Liver (tissue), 8 donors: ENCODE measurements at regions not wholly inside any gene's neighbourhood (a gene's known extent, or its start where the extent isn't known, plus 50 kb on each side); places are given as distances from the start of the nearest gene placed in this dataset.
A peak's percentile ranks its signal among the peaks of the same experiment; 100 is the strongest.

Source experiments
- DNase-seq: peaks from one replicate; pipeline ENCODE4 v3.0.0-alpha.2; 2017; ENCODE audit warnings: low spot score
- H3K27ac ChIP-seq, 2 donors: one replicate each; pipeline ENCODE4 v1.7.0; 2013; ENCODE audit warnings: inconsistent platforms in 2 of 2, low read length in 2 of 2, control low read depth in 1 of 2, low read depth in 1 of 2, mild to moderate bottlenecking in 1 of 2
- H3K27me3 ChIP-seq, 4 donors: one replicate each; pipeline versions ENCODE4 v1.6.1 to v1.7.0; 2013; ENCODE audit warnings: low read length in 3 of 4, inconsistent platforms in 1 of 4, mild to moderate bottlenecking in 1 of 4, moderate library complexity in 1 of 4; ENCODE audit not compliant: control insufficient read depth in 4 of 4, insufficient read depth in 4 of 4
- H3K36me3 ChIP-seq, 4 donors: one replicate each; pipeline versions ENCODE4 v1.6.1 to v1.7.0; 2013; ENCODE audit warnings: low read length in 3 of 4, mild to moderate bottlenecking in 3 of 4, low read depth in 1 of 4, moderate library complexity in 1 of 4; ENCODE audit not compliant: control insufficient read depth in 4 of 4, insufficient read depth in 3 of 4
- H3K4me1 ChIP-seq, 4 donors: one replicate each; pipeline versions ENCODE4 v1.6.1 to v1.7.0; 2013; ENCODE audit warnings: low read length in 3 of 4, mild to moderate bottlenecking in 3 of 4, moderate library complexity in 1 of 4; ENCODE audit not compliant: control insufficient read depth in 4 of 4, insufficient read depth in 4 of 4
- H3K4me3 ChIP-seq, 3 donors: one replicate each; pipeline versions ENCODE4 v1.6.1 to v1.7.0; 2013; ENCODE audit warnings: low read length in 3 of 3, control low read depth in 1 of 3, low read depth in 1 of 3, mild to moderate bottlenecking in 1 of 3
- H3K9ac ChIP-seq, 2 donors: one replicate each; pipeline ENCODE4 v1.7.0; 2013; ENCODE audit warnings: low read length in 2 of 2, mild to moderate bottlenecking in 2 of 2, moderate library complexity in 2 of 2, control low read depth in 1 of 2, low read depth in 1 of 2
- H3K9me3 ChIP-seq, 4 donors: one replicate each; pipeline versions ENCODE4 v1.6.1 to v1.7.0; 2013; ENCODE audit warnings: low read length in 3 of 4; ENCODE audit not compliant: control insufficient read depth in 4 of 4
- ATF3 ChIP-seq: IDR thresholded peaks from 2 replicates; pipeline ENCODE4 v1.6.1; 2016; ENCODE audit warnings: antibody characterized with exemption
- CTCF ChIP-seq: fragments of 150-350 bp; IDR thresholded peaks from 2 replicates; pipeline ENCODE4 v1.5.1; 2017; ENCODE audit warnings: improper control_type of control experiment, low read depth, low read length; ENCODE audit not compliant: missing input control
- FOXA1 ChIP-seq: IDR thresholded peaks from 2 replicates; pipeline ENCODE4 v1.6.1; 2016; ENCODE audit warnings: antibody characterized with exemption
- GABPA ChIP-seq, 2 donors: IDR thresholded peaks in 1 of 2; conservative IDR thresholded peaks in 1 of 2; 2 replicates each; pipeline ENCODE4 v1.6.1; 2016; ENCODE audit warnings: antibody characterized with exemption in 2 of 2, mild to moderate bottlenecking in 1 of 2, moderate library complexity in 1 of 2
- HNF4A ChIP-seq, 2 donors: conservative IDR thresholded peaks; 2 replicates each; pipeline ENCODE4 v1.6.1; 2016; ENCODE audit warnings: antibody characterized with exemption in 2 of 2, mild to moderate bottlenecking in 2 of 2
- JUND ChIP-seq, 2 donors: IDR thresholded peaks; 2 replicates each; pipeline ENCODE4 v1.6.1; 2016; ENCODE audit warnings: antibody characterized with exemption in 2 of 2
- NR2F2 ChIP-seq: IDR thresholded peaks from 2 replicates; pipeline ENCODE4 v1.6.1; 2016; ENCODE audit warnings: antibody characterized with exemption
- RAD21 ChIP-seq, 2 donors: IDR thresholded peaks; 2 replicates each; pipeline ENCODE4 v1.6.1; 2016; ENCODE audit warnings: antibody characterized with exemption in 2 of 2, mild to moderate bottlenecking in 2 of 2
- REST ChIP-seq: IDR thresholded peaks from 2 replicates; pipeline ENCODE4 v1.6.1; 2016; ENCODE audit warnings: antibody characterized with exemption, mild to moderate bottlenecking
- RXRA ChIP-seq, 2 donors: IDR thresholded peaks; 2 replicates each; pipeline ENCODE4 v1.6.1; 2017 to 2018; ENCODE audit warnings: antibody characterized with exemption in 2 of 2, mild to moderate bottlenecking in 1 of 2
- TAF1 ChIP-seq: conservative IDR thresholded peaks from 2 replicates; pipeline ENCODE4 v1.6.1; 2016; ENCODE audit warnings: antibody characterized with exemption, mild to moderate bottlenecking
- YY1 ChIP-seq: IDR thresholded peaks from 2 replicates; pipeline ENCODE4 v1.6.1; 2016; ENCODE audit warnings: antibody characterized with exemption, mild to moderate bottlenecking
- WGBS: extraction: QIAGEN DNeasy Blood & Tissue Kit; methylation state at CpG from one replicate; pipeline ENCODE4 v1.1.7; 2013; 5-methylcytosine and 5-hydroxymethylcytosine counted together
- donor health status: healthy.
- donor health status: healthy.
- donor health status: healthy.
- donor health status: healthy.
- donor health status: healthy.

GRCh38 chr1:163673759-163674151 lies 352.0 kb downstream of the NUF2 start:
- 47% methylated on average over 8 of the region's 8 CpGs for WGBS
- H3K9ac ChIP-seq, result no peak overlapping the region
- H3K36me3 ChIP-seq, result no peaks in the 10 kb centered on the region
- H3K4me3 ChIP-seq, result no peak overlapping the region
- TF ChIP-seq FOXA1 (no peak), NR2F2 (peak; percentile 84), RXRA (IDR thresholded peaks at IDR 0.05) (peak; percentile 30 to 55)
- no peaks in the 10 kb centered on the region for H3K9me3 ChIP-seq
- H3K27me3 ChIP-seq, result no peaks in the 10 kb centered on the region
- H3K4me1 ChIP-seq, result no peaks in the 10 kb centered on the region
- no peak overlapping the region for H3K27ac ChIP-seq
- no peak for DNase-seq

- WGBS, result 90% methylated on average over 1 of the region's 1 CpG
- Histone ChIP-seq H3K4me1 (no peaks in the 10 kb centered on the region), H3K9ac (no peak overlapping the region), H3K9me3 (no peaks in the 10 kb centered on the region), H3K27ac (no peak overlapping the region), H3K4me3 (no peak overlapping the region), H3K27me3 (no peaks in the 10 kb centered on the region), H3K36me3 (no peaks in the 10 kb centered on the region)
- no peak for DNase-seq
- TF ChIP-seq REST, result no peak
- TF ChIP-seq YY1, result no peak
- TF ChIP-seq ATF3, result no peak
- TF ChIP-seq HNF4A (conservative IDR thresholded peaks at IDR 0.05), result no peak
- no peak for TF ChIP-seq JUND (IDR thresholded peaks at IDR 0.05)
Measured at GRCh38 chr1:163674236-163674635, 352.5 kb downstream of the NUF2 start.

GRCh38 chr1:163684785-163685184 lies 363.0 kb downstream of the NUF2 start:
- peaks cover 0 to 18% (median 2%) of the 10 kb centered on the region in 4 donors for H3K9me3 ChIP-seq
- H3K9ac ChIP-seq, result no peak overlapping the region
- H3K27ac ChIP-seq, result no peak overlapping the region
- no peak overlapping the region for H3K4me3 ChIP-seq
- no peak for DNase-seq
- 80% methylated on average over 1 of the region's 1 CpG for WGBS
- H3K4me1 ChIP-seq, result no peaks in the 10 kb centered on the region
- no peaks in the 10 kb centered on the region for H3K27me3 ChIP-seq
- TF ChIP-seq YY1 (no peak), REST (no peak), RXRA (IDR thresholded peaks at IDR 0.05) (no peak), CTCF (no peak), GABPA (IDR thresholded peaks at IDR 0.05 in 1 of 2, conservative IDR thresholded peaks at IDR 0.05 in 1 of 2) (no peak), ATF3 (no peak), RAD21 (IDR thresholded peaks at IDR 0.05) (no peak), TAF1 (no peak)
- no peaks in the 10 kb centered on the region for H3K36me3 ChIP-seq
